Immature natural killer cell (primary cell): ENCODE measurements at regions not wholly inside any gene's neighbourhood (a gene's known extent, or its start where the extent isn't known, plus 50 kb on each side); places are given as distances from the start of the nearest gene placed in this dataset.

Experiments
- DNase-seq, 3 donors: peaks; one replicate each; pipeline ENCODE4 v3.0.0; 2022; ENCODE audit warnings: mixed read lengths in 1 of 3
- H3K27ac Mint-ChIP-seq, 6 donors: one replicate each; pipeline ENCODE4 v1.8.0; 2020; ENCODE audit warnings: mixed read lengths in 6 of 6, mild to moderate bottlenecking in 5 of 6, inconsistent platforms in 4 of 6, moderate library complexity in 3 of 6
- H3K27me3 Mint-ChIP-seq, 3 donors: one replicate each; pipeline ENCODE4 v1.8.0; 2020 to 2021; ENCODE audit warnings: low read depth in 3 of 3, mild to moderate bottlenecking in 3 of 3, mixed read lengths in 3 of 3, moderate library complexity in 3 of 3, inconsistent platforms in 1 of 3
- H3K36me3 Mint-ChIP-seq, 3 donors: one replicate each; pipeline ENCODE4 v1.8.0; 2020; ENCODE audit warnings: mixed read lengths in 3 of 3, inconsistent platforms in 2 of 3, mild to moderate bottlenecking in 2 of 3
- H3K4me1 Mint-ChIP-seq, 2 donors: one replicate each; pipeline ENCODE4 v1.8.0; 2020; ENCODE audit warnings: inconsistent platforms in 2 of 2, mild to moderate bottlenecking in 2 of 2, mixed read lengths in 2 of 2, moderate library complexity in 1 of 2
- H3K4me3 Mint-ChIP-seq, 5 donors: one replicate each; pipeline ENCODE4 v1.8.0; 2020; ENCODE audit warnings: mild to moderate bottlenecking in 5 of 5, mixed read lengths in 5 of 5, inconsistent platforms in 3 of 5, moderate library complexity in 3 of 5
- H3K9me3 Mint-ChIP-seq, 6 donors: one replicate each; pipeline ENCODE4 v1.8.0; 2020; ENCODE audit warnings: mild to moderate bottlenecking in 6 of 6, mixed read lengths in 6 of 6, inconsistent platforms in 4 of 6, moderate library complexity in 3 of 6

DNA sequence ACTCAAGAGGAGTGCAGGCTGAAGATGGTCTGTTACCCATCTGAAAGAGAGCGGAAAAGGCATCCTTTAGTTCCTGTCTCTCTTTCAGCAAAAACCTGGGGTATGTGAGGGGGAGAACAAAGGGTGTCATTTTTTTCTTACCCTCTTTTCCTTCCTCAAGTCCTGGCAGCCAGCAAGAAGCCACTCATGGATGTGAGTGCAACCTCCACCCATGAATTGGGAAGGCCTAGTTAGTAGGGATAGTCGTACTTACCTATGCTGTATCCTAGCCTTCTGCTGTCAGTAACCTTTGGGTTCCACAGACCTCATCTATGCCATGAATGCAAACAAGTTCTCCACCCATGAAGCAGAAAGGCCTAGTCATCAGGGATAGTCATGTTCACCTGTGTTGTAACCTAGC lies 472.8 kb downstream of the ZIC1 start:
- peaks cover 12 to 48% (median 20%) of the 10 kb centered on the region in 6 donors for H3K9me3 Mint-ChIP-seq
- DNase-seq: no peak
- no peak overlapping the region for H3K27ac Mint-ChIP-seq
- H3K36me3 Mint-ChIP-seq: peaks cover 0 to 4% (median 0%) of the 10 kb centered on the region in 3 donors
- H3K27me3 Mint-ChIP-seq: peaks cover 0 to 2% (median 0%) of the 10 kb centered on the region in 3 donors
- H3K4me1 Mint-ChIP-seq: no peaks in the 10 kb centered on the region
- H3K4me3 Mint-ChIP-seq: no peak overlapping the region

DNA sequence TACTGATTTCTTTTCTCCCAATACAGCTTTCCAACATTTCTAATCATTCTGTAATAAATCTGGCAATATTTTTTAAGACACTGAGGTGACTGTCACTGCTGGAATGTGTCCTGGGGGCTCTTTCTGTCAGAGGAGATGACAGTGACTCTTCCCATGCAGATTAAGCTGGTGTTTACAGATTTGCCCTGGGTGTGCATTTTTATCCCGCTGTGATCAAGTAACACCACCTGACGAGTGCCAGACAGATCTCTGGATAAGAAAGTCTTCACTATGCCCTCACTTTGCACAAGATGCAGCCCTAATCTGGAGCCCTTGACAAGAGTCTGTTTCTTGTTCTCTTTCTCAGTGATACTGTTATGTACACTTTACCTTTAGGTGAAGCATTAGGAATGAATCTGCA lies 477.7 kb downstream of the ZIC1 start:
- peaks cover 2 to 28% (median 10%) of the 10 kb centered on the region in 6 donors for H3K9me3 Mint-ChIP-seq
- H3K27ac Mint-ChIP-seq: no peak overlapping the region
- no peak for DNase-seq
- no peaks in the 10 kb centered on the region for H3K4me1 Mint-ChIP-seq
- H3K36me3 Mint-ChIP-seq: peaks cover 0 to 4% (median 3%) of the 10 kb centered on the region in 3 donors
- no peak overlapping the region for H3K4me3 Mint-ChIP-seq
- H3K27me3 Mint-ChIP-seq: peaks cover 0 to 2% (median 0%) of the 10 kb centered on the region in 3 donors

DNA sequence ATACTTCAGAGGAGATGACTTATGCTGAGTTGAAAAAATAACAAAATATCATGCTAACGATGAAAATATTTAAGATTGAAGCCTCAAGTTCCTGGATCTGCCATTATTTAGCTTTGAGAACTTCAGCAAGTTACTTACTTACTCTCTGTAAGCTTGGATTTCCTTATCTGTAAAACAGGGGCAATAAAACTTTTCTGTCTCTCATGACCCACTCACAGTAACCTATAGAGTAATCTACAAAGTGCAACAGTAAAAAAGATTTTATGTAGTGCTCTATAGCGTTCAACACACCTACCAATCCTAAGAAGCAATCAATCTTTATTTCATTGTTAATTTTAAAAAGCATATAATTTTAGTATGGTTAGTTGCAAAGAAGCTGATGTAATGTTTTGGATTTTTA lies 478.6 kb downstream of the ZIC1 start:
- Mint-ChIP-seq H3K36me3 (peaks cover 0 to 3% (median 0%) of the 10 kb centered on the region in 3 donors), H3K9me3 (peaks cover 2 to 22% (median 10%) of the 10 kb centered on the region in 6 donors), H3K27me3 (no peaks in the 10 kb centered on the region)

DNA sequence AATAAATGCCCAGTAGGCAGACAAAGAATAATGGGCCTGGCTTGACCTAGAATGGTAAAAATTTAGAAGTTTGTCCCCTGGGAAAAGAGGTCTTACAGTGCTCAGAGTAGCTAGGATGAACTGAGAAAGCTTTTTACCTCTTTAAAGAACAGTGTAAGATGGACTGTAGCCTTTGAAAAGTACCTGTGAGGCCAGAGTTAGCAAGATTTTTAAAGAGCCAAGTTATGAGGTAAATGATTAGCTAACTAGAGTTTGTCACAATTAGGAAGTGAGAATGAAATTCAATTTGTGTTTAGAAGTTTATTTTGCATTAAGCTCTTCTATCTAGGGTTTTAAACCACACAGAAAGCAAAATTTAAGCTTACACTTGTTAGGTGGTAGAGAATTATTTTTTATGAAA lies 480.9 kb downstream of the ZIC1 start:
- no peak overlapping the region for H3K4me3 Mint-ChIP-seq
- no peak overlapping the region for H3K27ac Mint-ChIP-seq
- no peaks in the 10 kb centered on the region for H3K4me1 Mint-ChIP-seq
- peaks cover 2 to 13% (median 7%) of the 10 kb centered on the region in 6 donors for H3K9me3 Mint-ChIP-seq
- peaks cover 0 to 3% (median 0%) of the 10 kb centered on the region in 3 donors for H3K36me3 Mint-ChIP-seq
- DNase-seq: no peak
- no peaks in the 10 kb centered on the region for H3K27me3 Mint-ChIP-seq

More for the DNA sequence above, 478.6 kb downstream of the ZIC1 start:
- no peak for DNase-seq
- Mint-ChIP-seq H3K4me3 (no peak overlapping the region), H3K4me1 (no peaks in the 10 kb centered on the region), H3K27ac (no peak overlapping the region)

DNA sequence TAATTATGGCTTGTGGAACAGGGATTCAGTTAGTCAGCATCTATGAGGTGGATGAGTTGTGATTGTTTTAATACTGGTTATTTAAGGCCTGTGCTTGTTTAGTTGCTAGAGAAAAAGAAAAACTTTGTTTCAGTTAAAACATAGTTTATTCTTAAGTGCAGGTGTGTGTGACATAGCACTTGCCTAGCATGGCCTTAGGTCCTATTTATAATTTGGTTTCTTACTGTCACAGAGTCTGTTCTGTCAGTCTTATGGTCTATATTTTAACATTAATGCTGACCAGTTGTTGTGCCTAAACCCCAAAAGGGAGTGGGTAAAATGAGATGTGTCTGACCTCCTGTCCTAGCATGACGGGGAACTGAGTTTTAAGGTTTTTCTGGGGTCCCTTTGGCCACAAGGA lies 486.3 kb downstream of the ZIC1 start:
- no peak overlapping the region for H3K27ac Mint-ChIP-seq

DNA sequence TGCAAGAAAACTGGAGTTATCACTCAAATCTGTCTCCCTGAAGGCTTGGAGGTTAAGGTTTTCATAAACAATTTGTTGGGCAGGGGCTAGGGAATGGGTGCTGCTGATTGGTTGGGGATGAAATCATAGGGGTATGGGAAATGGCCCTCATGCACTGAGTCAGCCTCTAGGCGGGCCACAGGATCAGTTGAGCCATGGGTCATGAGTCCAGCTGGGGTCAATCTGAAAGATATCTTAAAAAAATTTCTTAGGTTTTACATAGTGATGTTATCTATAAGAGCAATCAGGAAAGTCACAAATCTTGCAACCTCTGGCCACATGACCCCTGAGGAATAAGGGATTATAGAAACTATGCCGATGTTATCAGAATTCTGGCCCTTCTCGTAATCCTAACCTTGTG lies 491.7 kb downstream of the ZIC1 start:
- Mint-ChIP-seq H3K27ac (no peak overlapping the region), H3K27me3 (no peaks in the 10 kb centered on the region), H3K4me1 (no peaks in the 10 kb centered on the region), H3K9me3 (peaks cover 0 to 24% (median 8%) of the 10 kb centered on the region in 6 donors), H3K4me3 (no peak overlapping the region), H3K36me3 (peaks cover 0 to 3% (median 0%) of the 10 kb centered on the region in 3 donors)
- DNase-seq: no peak

More for the DNA sequence above, 486.3 kb downstream of the ZIC1 start:
- Mint-ChIP-seq H3K27me3 (no peaks in the 10 kb centered on the region), H3K9me3 (peaks cover 2 to 10% (median 6%) of the 10 kb centered on the region in 6 donors), H3K4me1 (no peaks in the 10 kb centered on the region), H3K4me3 (no peak overlapping the region), H3K36me3 (peaks cover 0 to 3% (median 3%) of the 10 kb centered on the region in 3 donors)
- DNase-seq: no peak

DNA sequence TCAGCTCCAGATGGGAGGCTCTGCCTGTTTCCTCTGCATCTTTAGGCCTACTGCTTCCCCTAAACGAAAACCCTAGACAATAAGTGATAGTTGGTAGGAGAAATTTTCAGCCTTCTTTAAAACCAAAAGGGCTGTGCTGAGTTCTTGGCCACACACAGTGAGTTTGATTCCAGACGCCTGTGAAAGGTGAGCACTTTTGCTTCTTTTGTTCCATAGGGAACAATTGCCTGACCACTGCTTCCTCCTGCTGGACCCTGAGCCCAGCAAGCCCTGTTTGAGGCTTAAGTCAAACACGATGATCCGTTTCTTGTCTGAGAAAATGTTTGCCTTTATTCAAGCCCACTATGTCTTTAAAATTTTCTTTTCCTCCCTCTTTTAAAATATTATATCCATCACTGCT lies 493.9 kb downstream of the ZIC1 start:
- no peak overlapping the region for H3K27ac Mint-ChIP-seq
- H3K9me3 Mint-ChIP-seq: peaks cover 0 to 25% (median 6%) of the 10 kb centered on the region in 6 donors
- no peak for DNase-seq
- no peaks in the 10 kb centered on the region for H3K27me3 Mint-ChIP-seq
- no peak overlapping the region for H3K4me3 Mint-ChIP-seq
- H3K4me1 Mint-ChIP-seq: no peaks in the 10 kb centered on the region
- no peaks in the 10 kb centered on the region for H3K36me3 Mint-ChIP-seq

DNA sequence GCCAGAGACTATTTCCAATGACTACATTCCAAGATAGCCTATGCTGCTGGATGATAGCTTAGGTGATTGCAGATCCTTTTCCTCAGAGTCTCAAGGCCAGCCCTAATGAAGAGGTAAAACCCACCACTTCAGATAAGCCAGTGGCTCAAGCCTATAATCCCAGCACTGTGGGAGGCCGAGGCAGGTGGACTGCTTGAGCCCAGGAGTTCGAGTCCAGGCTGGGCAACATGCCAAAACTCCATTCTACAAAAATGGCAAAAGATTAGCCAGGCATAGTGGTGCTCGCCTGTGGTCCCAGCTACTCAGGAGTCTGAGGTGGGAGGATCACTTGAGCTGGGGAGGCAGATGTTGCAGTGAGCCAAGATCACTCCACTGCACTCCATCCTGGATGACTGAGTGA lies 495.3 kb downstream of the ZIC1 start:
- no peaks in the 10 kb centered on the region for H3K36me3 Mint-ChIP-seq
- peaks cover 0 to 30% (median 8%) of the 10 kb centered on the region in 6 donors for H3K9me3 Mint-ChIP-seq
- H3K27ac Mint-ChIP-seq: no peak overlapping the region
- no peaks in the 10 kb centered on the region for H3K27me3 Mint-ChIP-seq
- no peaks in the 10 kb centered on the region for H3K4me1 Mint-ChIP-seq
- no peak for DNase-seq
- no peak overlapping the region for H3K4me3 Mint-ChIP-seq

DNA sequence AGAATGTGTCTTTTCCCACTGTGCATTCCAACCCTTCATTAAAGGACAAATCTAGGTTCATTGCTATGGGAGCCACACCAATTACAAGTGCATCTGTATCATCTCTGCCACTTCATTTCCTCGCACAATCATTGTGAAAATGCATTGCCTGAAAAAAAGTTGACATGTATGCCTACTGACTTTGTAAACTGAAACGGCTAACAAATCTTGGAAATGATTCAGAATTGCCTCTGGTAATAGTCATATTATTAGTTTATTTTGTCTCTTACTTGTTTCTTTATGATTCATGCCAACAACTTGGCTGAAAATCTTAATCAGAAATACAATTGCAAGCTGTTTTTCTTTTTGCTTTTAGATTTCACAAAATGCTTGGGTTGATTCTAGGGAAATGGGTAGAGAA lies 497.1 kb downstream of the ZIC1 start:
- H3K4me3 Mint-ChIP-seq: no peak overlapping the region
- no peaks in the 10 kb centered on the region for H3K27me3 Mint-ChIP-seq
- peaks cover 0 to 19% (median 6%) of the 10 kb centered on the region in 6 donors for H3K9me3 Mint-ChIP-seq
- H3K4me1 Mint-ChIP-seq: no peaks in the 10 kb centered on the region
- no peaks in the 10 kb centered on the region for H3K36me3 Mint-ChIP-seq
- DNase-seq: no peak
- H3K27ac Mint-ChIP-seq: no peak overlapping the region

DNA sequence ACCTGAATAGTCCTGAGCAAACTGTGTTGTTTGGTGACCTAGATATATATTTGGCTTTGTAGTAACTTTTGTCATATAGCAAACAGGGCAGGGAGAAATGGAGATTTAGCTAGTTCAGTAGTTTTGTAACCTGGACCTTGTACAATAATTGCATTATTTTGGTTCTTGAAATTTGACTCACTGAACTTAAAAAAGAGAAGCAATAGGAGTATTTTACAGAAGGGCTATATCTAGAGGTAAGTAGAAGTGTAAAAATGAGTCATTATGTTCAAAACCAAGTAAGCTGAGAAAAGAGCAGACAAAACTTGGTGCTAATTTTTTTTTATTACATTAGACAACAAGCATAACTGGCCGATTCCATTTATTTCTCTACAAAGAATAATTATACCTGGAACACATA lies 505.4 kb downstream of the ZIC1 start:
- no peak for DNase-seq
- H3K9me3 Mint-ChIP-seq: peaks cover 3 to 24% (median 5%) of the 10 kb centered on the region in 6 donors
- no peak overlapping the region for H3K27ac Mint-ChIP-seq
- no peaks in the 10 kb centered on the region for H3K27me3 Mint-ChIP-seq
- no peaks in the 10 kb centered on the region for H3K36me3 Mint-ChIP-seq
- H3K4me1 Mint-ChIP-seq: no peaks in the 10 kb centered on the region
- no peak overlapping the region for H3K4me3 Mint-ChIP-seq

DNA sequence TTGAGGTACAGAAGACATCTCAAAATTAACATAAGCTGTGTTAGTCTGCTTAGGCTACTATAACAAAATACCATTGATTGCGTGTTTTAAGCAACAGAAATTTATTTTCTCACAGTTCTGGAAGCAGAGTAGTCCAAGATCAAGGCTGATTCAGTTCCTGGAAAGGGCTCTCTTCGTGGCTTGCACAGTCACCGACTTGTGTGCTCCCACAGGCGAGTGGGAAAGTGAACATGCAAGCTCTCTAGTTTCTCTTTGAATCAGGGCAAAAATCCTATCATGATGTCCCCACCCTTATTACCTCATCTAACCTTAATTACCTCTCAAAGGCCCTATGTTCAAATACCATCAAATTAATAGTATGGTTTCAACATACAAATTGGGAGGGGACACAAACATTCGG lies 505.9 kb downstream of the ZIC1 start:
- Mint-ChIP-seq H3K27me3 (no peaks in the 10 kb centered on the region), H3K36me3 (no peaks in the 10 kb centered on the region), H3K27ac (no peak overlapping the region), H3K4me1 (no peaks in the 10 kb centered on the region), H3K9me3 (peaks cover 3 to 24% (median 5%) of the 10 kb centered on the region in 6 donors), H3K4me3 (no peak overlapping the region)
- no peak for DNase-seq

DNA sequence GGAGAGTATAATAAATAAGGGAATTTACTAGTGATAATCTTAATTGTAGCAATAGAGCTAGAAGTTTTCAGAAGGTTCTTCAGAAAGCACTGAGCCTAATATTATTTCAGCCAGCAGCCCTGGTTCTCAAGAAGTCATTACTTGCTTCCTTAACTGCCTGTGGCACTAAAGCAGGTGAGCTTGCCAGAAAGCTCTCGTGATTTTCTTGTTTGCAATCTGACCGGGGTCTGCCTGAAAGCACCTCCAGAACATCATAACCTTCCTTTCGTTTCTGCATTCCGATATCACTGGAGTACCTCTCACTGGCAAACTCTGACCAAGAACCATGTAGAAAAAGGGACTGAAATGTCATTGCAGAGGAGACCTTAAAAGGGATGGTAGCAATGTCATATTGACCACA lies 510.3 kb downstream of the ZIC1 start:
- no peak for DNase-seq

DNA sequence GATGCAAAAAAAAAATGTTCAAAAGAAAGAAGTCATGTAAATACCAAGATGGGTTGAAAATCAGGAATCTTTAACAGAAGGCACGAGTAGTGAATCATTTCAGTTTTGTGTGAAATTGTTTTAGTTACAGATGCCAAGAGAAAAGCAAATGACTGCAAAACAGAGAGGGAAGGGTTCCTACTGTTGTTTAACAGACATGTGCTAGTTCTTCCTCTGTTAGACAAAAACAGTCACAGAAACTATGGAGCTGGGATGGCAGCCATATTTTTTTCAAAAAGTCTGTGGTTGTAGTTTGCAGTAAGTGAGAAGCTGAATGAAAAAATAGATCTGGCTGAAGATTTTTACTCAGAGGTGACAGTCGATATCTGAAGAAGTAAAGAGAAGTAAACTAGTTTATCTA lies 511.9 kb downstream of the ZIC1 start:
- H3K36me3 Mint-ChIP-seq: no peaks in the 10 kb centered on the region
- peaks cover 0 to 16% (median 9%) of the 10 kb centered on the region in 6 donors for H3K9me3 Mint-ChIP-seq
- no peaks in the 10 kb centered on the region for H3K4me1 Mint-ChIP-seq
- no peak overlapping the region for H3K27ac Mint-ChIP-seq
- H3K27me3 Mint-ChIP-seq: peaks cover 0 to 4% (median 0%) of the 10 kb centered on the region in 3 donors
- DNase-seq: no peak
- H3K4me3 Mint-ChIP-seq: no peak overlapping the region

More for the DNA sequence above, 510.3 kb downstream of the ZIC1 start:
- Mint-ChIP-seq H3K27ac (no peak overlapping the region), H3K4me1 (no peaks in the 10 kb centered on the region), H3K9me3 (peaks cover 0 to 18% (median 7%) of the 10 kb centered on the region in 6 donors), H3K27me3 (no peaks in the 10 kb centered on the region), H3K4me3 (no peak overlapping the region), H3K36me3 (no peaks in the 10 kb centered on the region)

DNA sequence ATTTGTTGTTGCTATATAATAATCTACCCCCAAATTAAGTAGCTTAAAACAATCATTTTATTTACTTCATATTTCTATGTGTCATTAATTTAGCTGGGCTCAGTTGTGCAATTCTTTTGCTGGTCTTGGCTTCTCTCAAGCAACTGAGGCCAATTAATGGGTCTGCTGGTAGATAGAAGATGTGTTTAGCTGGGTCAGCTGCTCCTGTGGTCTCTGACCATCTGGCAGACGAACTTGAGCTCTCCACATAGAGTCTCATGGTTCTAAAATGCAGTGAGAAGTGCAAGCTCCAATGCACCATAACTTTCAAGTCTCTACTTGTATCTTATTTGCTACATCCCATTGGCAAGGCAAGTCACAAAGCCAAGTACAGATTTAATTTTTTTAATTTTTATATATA lies 515.6 kb downstream of the ZIC1 start:
- Mint-ChIP-seq H3K4me3 (no peak overlapping the region), H3K9me3 (peaks cover 2 to 16% (median 5%) of the 10 kb centered on the region in 6 donors), H3K27me3 (peaks cover 0 to 4% (median 0%) of the 10 kb centered on the region in 3 donors), H3K4me1 (no peaks in the 10 kb centered on the region), H3K27ac (no peak overlapping the region), H3K36me3 (no peaks in the 10 kb centered on the region)
- no peak for DNase-seq

DNA sequence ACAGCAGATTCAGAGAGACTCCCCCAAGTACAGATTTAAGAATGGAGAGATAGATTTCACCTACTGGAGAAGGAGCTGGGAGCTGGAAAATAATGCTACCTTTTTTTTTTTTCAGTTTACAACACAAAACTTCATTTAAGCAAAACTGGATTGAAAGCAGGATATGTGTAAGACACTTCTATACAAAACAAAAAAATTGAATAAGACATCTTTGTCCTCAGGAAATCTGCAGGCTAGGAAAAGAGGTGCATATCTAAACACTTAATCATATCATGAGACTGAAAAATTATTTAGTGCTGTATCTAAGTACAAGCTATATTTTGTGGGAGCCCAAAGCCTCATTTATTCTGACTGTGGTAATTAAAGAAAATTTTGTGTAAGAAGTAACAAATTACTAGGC lies 516.1 kb downstream of the ZIC1 start:
- DNase-seq: no peak
- peaks cover 2 to 17% (median 5%) of the 10 kb centered on the region in 6 donors for H3K9me3 Mint-ChIP-seq
- H3K27ac Mint-ChIP-seq: no peak overlapping the region
- H3K36me3 Mint-ChIP-seq: no peaks in the 10 kb centered on the region
- H3K4me3 Mint-ChIP-seq: no peak overlapping the region
- H3K4me1 Mint-ChIP-seq: no peaks in the 10 kb centered on the region
- H3K27me3 Mint-ChIP-seq: peaks cover 0 to 5% (median 0%) of the 10 kb centered on the region in 3 donors
